SK-N-SH (cell line): ENCODE measurements at regions not wholly inside any gene's neighbourhood (a gene's known extent, or its start where the extent isn't known, plus 50 kb on each side); places are given as distances from the start of the nearest gene placed in this dataset.

Experiments used
- CTCF ChIA-PET: fragments of 300-600, 350-600 bp; formaldehyde crosslinking; extraction: SDS; loops from one replicate; lab custom pipeline; 2021; lab: Yijun Ruan, JAX
- POLR2A ChIA-PET: fragments of 350-600 bp; sonication (Branson Sonifier 250); formaldehyde crosslinking; extraction: SDS; loops from one replicate; lab custom pipeline; 2020; ENCODE audit warnings: antibody characterized with exemption, inconsistent platforms; lab: Yijun Ruan, JAX
- DNase-seq: peaks from one replicate; pipeline ENCODE4 v3.0.0; 2012
- H2AFZ ChIP-seq: fragments of 200-600 bp; sonication (generic); 2 replicates; pipeline ENCODE4 v1.8.1; 2016; ENCODE audit warnings: antibody characterized with exemption, mild to moderate bottlenecking, low read depth
- H3F3A ChIP-seq: fragments of 200-600 bp; sonication (generic); replicated peaks from 2 replicates; pipeline ENCODE3; 2016; ENCODE audit warnings: antibody characterized with exemption, mild to moderate bottlenecking; ENCODE audit not compliant: insufficient read depth
- H3K27ac ChIP-seq, 2 experiments: fragments of 200-500 bp in 1 of 2; fragments of 200-600 bp in 1 of 2; sonication (Bioruptor generic) in 1 of 2; sonication (generic), shearing (Covaris generic) in 1 of 2; 2 replicates each; pipeline versions ENCODE4 v1.5.1 to v1.6.1; 2014 to 2016; ENCODE audit warnings: low read depth in 2 of 2, inconsistent platforms in 1 of 2, low read length in 1 of 2, mild to moderate bottlenecking in 1 of 2, mixed read lengths in 1 of 2
- H3K27me3 ChIP-seq: fragments of 200-600 bp; sonication (generic), shearing (Covaris generic); 2 replicates; pipeline ENCODE4 v1.6.1; 2016; ENCODE audit warnings: mixed run types; ENCODE audit not compliant: insufficient read depth
- H3K36me3 ChIP-seq, 2 experiments: fragments of 200-500 bp in 1 of 2; fragments of 200-600 bp in 1 of 2; sonication (Bioruptor generic) in 1 of 2; sonication (generic) in 1 of 2; replicated peaks in 1 of 2; 2 replicates each; pipeline versions ENCODE3 to v1.5.1; 2014 to 2016; ENCODE audit warnings: low read length in 1 of 2, mild to moderate bottlenecking in 1 of 2; ENCODE audit not compliant: insufficient read depth in 2 of 2, control insufficient read depth in 1 of 2
- H3K4me1 ChIP-seq, 2 experiments: fragments of 200-500 bp in 1 of 2; fragments of 200-600 bp in 1 of 2; sonication (Bioruptor generic) in 1 of 2; sonication (generic), shearing (Covaris generic) in 1 of 2; 2 replicates each; pipeline versions ENCODE4 v1.5.1 to v1.6.1; 2014 to 2016; ENCODE audit warnings: low read depth in 1 of 2, low read length in 1 of 2, mixed run types in 1 of 2; ENCODE audit not compliant: insufficient read depth in 2 of 2, control insufficient read depth in 1 of 2
- H3K4me2 ChIP-seq: fragments of 200-600 bp; sonication (generic), shearing (Covaris generic); 2 replicates; pipeline ENCODE4 v1.6.1; 2017; ENCODE audit warnings: mixed run types
- H3K4me3 ChIP-seq, 2 experiments: fragments of 200-500 bp in 1 of 2; fragments of 200-600 bp in 1 of 2; sonication (Bioruptor generic) in 1 of 2; sonication (generic), shearing (Covaris generic) in 1 of 2; 2 replicates each; pipeline versions ENCODE4 v1.5.1 to v1.8.1; 2014 to 2016; ENCODE audit warnings: low read depth in 2 of 2, inconsistent platforms in 1 of 2, low read length in 1 of 2, mild to moderate bottlenecking in 1 of 2, mixed read lengths in 1 of 2, moderate library complexity in 1 of 2
- H3K79me2 ChIP-seq: fragments of 200-600 bp; sonication (generic); 2 replicates; pipeline ENCODE4 v1.8.1; 2017; ENCODE audit warnings: mild to moderate bottlenecking; ENCODE audit not compliant: insufficient read depth
- H3K9ac ChIP-seq: fragments of 200-600 bp; sonication (generic); 2 replicates; pipeline ENCODE4 v1.6.1; 2017; ENCODE audit warnings: mixed run types
- H3K9me2 ChIP-seq: fragments of 200-600 bp; sonication (generic); 2 replicates; pipeline ENCODE4 v1.6.1; 2017; ENCODE audit warnings: mixed run types
- H3K9me3 ChIP-seq: fragments of 200-600 bp; sonication (generic); 2 replicates; pipeline ENCODE4 v1.6.1; 2017; ENCODE audit warnings: mixed run types, mild to moderate bottlenecking, moderate library complexity
- H4K20me1 ChIP-seq: fragments of 200-600 bp; sonication (generic); 2 replicates; pipeline ENCODE4 v1.6.1; 2017; ENCODE audit warnings: mild to moderate bottlenecking, mixed run types; ENCODE audit not compliant: insufficient read depth
- CTCF ChIP-seq: fragments of 200-600 bp; sonication (generic); IDR thresholded peaks from 2 replicates; pipeline ENCODE4 v1.6.1; 2017; ENCODE audit warnings: antibody characterized with exemption, mild to moderate bottlenecking, moderate library complexity
- EP300 ChIP-seq, 2 experiments: IDR thresholded peaks; 2 replicates each; pipeline versions ENCODE4 v1.4.0 to v1.6.1; 2012; ENCODE audit warnings: borderline replicate concordance in 1 of 2, low read depth in 1 of 2, low read length in 1 of 2
- FOSL2 ChIP-seq: IDR thresholded peaks from 2 replicates; pipeline ENCODE4 v1.4.0; 2012; ENCODE audit warnings: low read depth, mild to moderate bottlenecking, moderate library complexity, borderline replicate concordance
- FOXJ3 ChIP-seq: sonication (generic); formaldehyde crosslinking; IDR thresholded peaks from 2 replicates; pipeline ENCODE4 v1.5.1; 2020; ENCODE audit warnings: mild to moderate bottlenecking, missing genetic modification reagents
- JUND ChIP-seq: IDR thresholded peaks from 2 replicates; pipeline ENCODE4 v1.4.0; 2012
- NFIC ChIP-seq: IDR thresholded peaks from 2 replicates; pipeline ENCODE4 v1.4.0; 2012; ENCODE audit warnings: borderline replicate concordance
- NRF1 ChIP-seq: IDR thresholded peaks from 2 replicates; pipeline ENCODE4 v1.6.1; 2012; ENCODE audit warnings: low read depth, mild to moderate bottlenecking, low read length
- PBX3 ChIP-seq: IDR thresholded peaks from 2 replicates; pipeline ENCODE4; 2012
- RCOR1 ChIP-seq: fragments of 150-350 bp; IDR thresholded peaks from 2 replicates; pipeline ENCODE4 v1.6.1; 2017; ENCODE audit warnings: antibody characterized with exemption, low read length
- REST ChIP-seq: IDR thresholded peaks from 2 replicates; pipeline ENCODE4 v1.6.1; 2012; ENCODE audit warnings: mild to moderate bottlenecking, low read depth, low read length, moderate library complexity
- RFX5 ChIP-seq: IDR thresholded peaks from 2 replicates; pipeline ENCODE4 v1.6.1; 2012; ENCODE audit warnings: mild to moderate bottlenecking, improper control_type of control experiment, low read length
- RXRA ChIP-seq: IDR thresholded peaks from 2 replicates; pipeline ENCODE4 v1.4.0; 2012; ENCODE audit warnings: low read depth, mild to moderate bottlenecking, borderline replicate concordance
- SMC3 ChIP-seq: IDR thresholded peaks from 2 replicates; pipeline ENCODE4 v1.6.1; 2012; ENCODE audit warnings: low read depth, low read length, improper control_type of control experiment
- TAF1 ChIP-seq: IDR thresholded peaks from 2 replicates; pipeline ENCODE4 v1.6.1; 2012; ENCODE audit warnings: low read depth, mild to moderate bottlenecking, low read length, moderate library complexity, borderline replicate concordance
- TCF12 ChIP-seq: IDR thresholded peaks from 2 replicates; pipeline ENCODE4 v1.4.0; 2012
- ZBTB33 ChIP-seq: IDR thresholded peaks from 2 replicates; pipeline ENCODE4 v1.4.0; 2012; ENCODE audit warnings: low read depth, borderline replicate concordance
- WGBS: methylation state at CpG from one replicate; pipeline ENCODE4 v1.1.6; 2017; ENCODE audit warnings: low lambda C conversion rate; 5-methylcytosine and 5-hydroxymethylcytosine counted together

GRCh38 chr12:107344035-107344808, 250.9 kb upstream of the CRY1 start:
- Histone ChIP-seq H4K20me1 (no peaks in the 10 kb centered on the region), H3K27ac (peak overlapping the region in 1 of 2 experiments; percentile 14; a peak in 1 of 4 replicates), H3K27me3 (no peaks in the 10 kb centered on the region), H3K36me3 (no peaks in the 10 kb centered on the region), H3K9me2 (no peaks in the 10 kb centered on the region), H2AFZ (no peak overlapping the region), H3K4me3 (no peak overlapping the region), H3F3A (no peaks in the 10 kb centered on the region), H3K4me1 (peaks cover 6 to 13% of the 10 kb centered on the region in 2 experiments; a peak in 2 of 4 replicates), H3K79me2 (no peaks in the 10 kb centered on the region), H3K9ac (no peak overlapping the region), H3K9me3 (no peaks in the 10 kb centered on the region), H3K4me2 (peak overlapping the region; percentile 34; the same call in 1 of the 2 replicates)
- TF ChIP-seq EP300 (IDR thresholded peaks at IDR 0.05; ENCODE audit: borderline replicate concordance in 1 of 2, low read depth in 1 of 2, low read length in 1 of 2) (peak in 1 of 2 experiments; percentile 49; a peak in 1 of 4 replicates), ZBTB33 (no peak), TCF12 (peak; percentile 41; the same call in 1 of the 2 replicates), NFIC (0 out of 2 replicates have a peak, but pooled peaks have one; percentile 9), RFX5 (no peak), PBX3 (peak; percentile 46), TAF1 (no peak), RXRA (peak; percentile 92), JUND (0 out of 2 replicates have a peak, but pooled peaks have one; percentile 41), RCOR1 (no peak), FOSL2 (peak; percentile 27; the same call in 1 of the 2 replicates)
- DNase-seq, result no peak
- CTCF ChIA-PET, result interaction anchor here (1.1 kb wide), 1 partner anchor 212 kb away, joined by 3 read pairs; no protein-coding TSS in a partner anchor
- WGBS, result 48% methylated on average over 3 of the region's 3 CpGs
- POLR2A ChIA-PET, result no interaction called here

- no peak for DNase-seq
- no peaks in the 10 kb centered on the region for H3K36me3 ChIP-seq
- H3K4me1 ChIP-seq, result peaks cover 6 to 13% of the 10 kb centered on the region in 2 experiments; a peak in 2 of 4 replicates
- POLR2A ChIA-PET, result no interaction called here
- no peak overlapping the region for H3K27ac ChIP-seq
- H3K79me2 ChIP-seq, result no peaks in the 10 kb centered on the region
- H3K9me3 ChIP-seq, result no peaks in the 10 kb centered on the region
- H3K4me3 ChIP-seq, result no peak overlapping the region
- CTCF ChIA-PET, result no interaction called here
- 80% methylated on average over 3 of the region's 3 CpGs for WGBS
- no peaks in the 10 kb centered on the region for H3K9me2 ChIP-seq
- H3K9ac ChIP-seq, result no peak overlapping the region
- H4K20me1 ChIP-seq, result no peaks in the 10 kb centered on the region
- no peak overlapping the region for H3K4me2 ChIP-seq
- peaks cover 6% of the 10 kb centered on the region for H3F3A ChIP-seq
- no peak overlapping the region for H2AFZ ChIP-seq
- no peaks in the 10 kb centered on the region for H3K27me3 ChIP-seq
- no peak for TF ChIP-seq JUND
- TF ChIP-seq NRF1, result no peak
- TF ChIP-seq REST, result no peak
- no peak for TF ChIP-seq FOXJ3 (CRISPR knock-in tag)
- no peak for TF ChIP-seq SMC3
- no peak for TF ChIP-seq TAF1
- TF ChIP-seq RFX5, result no peak
- no peak for TF ChIP-seq CTCF
Measured at GRCh38 chr12:107347261-107347660, 253.9 kb upstream of the CRY1 start.
